ENCODE measurements at regions not wholly inside any gene's neighbourhood (a gene's known extent, or its start where the extent isn't known, plus 50 kb on each side); places are given as distances from the start of the nearest gene placed in this dataset.

DNA sequence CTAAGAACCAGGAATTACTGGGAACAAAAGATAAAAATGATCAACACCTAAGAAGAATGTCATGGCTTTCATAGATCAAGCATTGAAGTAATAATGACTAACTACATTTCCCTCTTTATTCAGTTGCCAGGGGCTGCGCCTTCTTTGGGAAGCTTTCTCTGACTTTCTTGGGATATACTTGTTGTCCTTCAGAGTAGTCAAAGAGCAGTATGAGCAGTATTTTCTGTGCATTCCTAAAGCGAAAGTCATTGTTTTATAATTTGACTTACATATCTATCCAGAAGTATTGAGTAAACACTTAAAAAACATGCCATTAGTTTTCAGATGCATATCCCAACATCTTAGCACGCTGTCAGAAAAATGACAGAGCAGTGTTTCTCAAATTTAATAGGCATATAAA, 2412.4 kb downstream of the PCDH9 start:
- TF ChIP-seq POLR2A (IDR thresholded peaks at IDR 0.05) (no peak), CTCF (IDR thresholded peaks at IDR 0.05) (no peak), EP300 (IDR thresholded peaks at IDR 0.05) (no peak)

Data from ovary (tissue), 3 donors.